GM19035 (cell line): ENCODE measurements at regions not wholly inside any gene's neighbourhood (a gene's known extent, or its start where the extent isn't known, plus 50 kb on each side); places are given as distances from the start of the nearest gene placed in this dataset.

Experiments
- ATAC-seq: cut with Tn5 transposase; IDR thresholded peaks from one replicate; pipeline ENCODE4 v1.9.1; 2021; ENCODE audit not compliant: unreplicated experiment

GRCh38 chr7:86949052-86949778 is 110.2 kb downstream of the ELAPOR2 start:
- ATAC-seq: peak; percentile 97

- no peak for ATAC-seq
Measured at GRCh38 chr7:86947929-86948328, 111.5 kb downstream of the ELAPOR2 start.

- no peak for ATAC-seq
Measured at GRCh38 chr7:86943447-86943846, 116.0 kb downstream of the ELAPOR2 start.

- no peak for ATAC-seq
Measured at GRCh38 chr7:86942995-86943394, 116.5 kb downstream of the ELAPOR2 start.

GRCh38 chr7:86942081-86942480 is 117.4 kb downstream of the ELAPOR2 start:
- no peak for ATAC-seq

- ATAC-seq: peak; percentile 85
Measured at GRCh38 chr7:86939197-86939814, 120.1 kb downstream of the ELAPOR2 start.

- no peak for ATAC-seq
Measured at GRCh38 chr7:86937363-86937878, 122.0 kb downstream of the ELAPOR2 start.

GRCh38 chr7:86933295-86933845 is 126.1 kb downstream of the ELAPOR2 start:
- ATAC-seq: no peak

GRCh38 chr7:86932038-86932512 is 127.4 kb downstream of the ELAPOR2 start:
- ATAC-seq: no peak

GRCh38 chr7:86931439-86931838 is 128.0 kb downstream of the ELAPOR2 start:
- no peak for ATAC-seq

- no peak for ATAC-seq
Measured at GRCh38 chr7:86930554-86931307, 128.7 kb downstream of the ELAPOR2 start.

- no peak for ATAC-seq
Measured at GRCh38 chr7:86929293-86930109, 130.0 kb downstream of the ELAPOR2 start.

- no peak for ATAC-seq
Measured at GRCh38 chr7:86928308-86928707, 131.1 kb downstream of the ELAPOR2 start.

GRCh38 chr7:86926732-86927131 is 132.7 kb downstream of the ELAPOR2 start:
- ATAC-seq: peak; percentile 53

- no peak for ATAC-seq
Measured at GRCh38 chr7:86925221-86925620, 134.2 kb downstream of the ELAPOR2 start.

GRCh38 chr7:86923527-86923926 is 135.9 kb downstream of the ELAPOR2 start:
- ATAC-seq: no peak

GRCh38 chr7:86920154-86920553 is 139.3 kb downstream of the ELAPOR2 start:
- ATAC-seq: no peak

GRCh38 chr7:86918245-86918644 is 141.2 kb downstream of the ELAPOR2 start:
- no peak for ATAC-seq

- ATAC-seq: no peak
Measured at GRCh38 chr7:86916277-86916825, 143.1 kb downstream of the ELAPOR2 start.

GRCh38 chr7:86914551-86914950 is 144.9 kb downstream of the ELAPOR2 start:
- ATAC-seq: no peak
